ENCODE measurements at regions not wholly inside any gene's neighbourhood (a gene's known extent, or its start where the extent isn't known, plus 50 kb on each side); places are given as distances from the start of the nearest gene placed in this dataset.

DNA sequence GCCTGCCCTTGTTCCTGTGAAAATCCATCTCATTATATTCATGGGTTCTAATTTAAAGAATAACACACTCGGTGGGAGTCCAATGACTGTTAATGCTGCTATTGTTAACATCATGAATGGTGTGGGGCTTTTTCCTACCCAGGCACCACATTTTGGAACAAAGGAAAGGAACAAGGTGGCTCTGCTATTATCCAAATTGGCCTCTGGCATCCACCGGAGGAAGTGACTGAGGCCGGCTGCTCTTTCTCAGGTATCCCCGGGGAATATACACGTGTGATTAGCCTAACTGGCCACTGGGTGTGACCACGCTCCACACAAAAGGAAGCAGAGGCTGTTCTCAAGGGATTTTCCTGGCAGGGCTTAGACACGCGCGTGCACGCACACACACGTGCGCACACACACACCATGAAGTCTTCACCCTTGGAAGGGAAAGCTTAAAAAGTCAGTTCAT is 601.2 kb upstream of the ARID1B start:
- H3K9me3 ChIP-seq, result no peaks in the 10 kb centered on the region
- ATAC-seq (ENCODE audit: insufficient number of reproducible peaks, low FRiP score, low read depth) (no peak), DNase-seq (ENCODE audit: low spot score) (no peak)
- H3K36me3 ChIP-seq, result no peaks in the 10 kb centered on the region
- no peaks in the 10 kb centered on the region for H3K4me1 ChIP-seq (ENCODE audit: control insufficient read depth in 1 of 2, low read depth in 2 of 2)
- no peaks in the 10 kb centered on the region for H3K27me3 ChIP-seq (replicated peaks; ENCODE audit: insufficient read depth)
- no peak overlapping the region for H3K27ac ChIP-seq
- no peak overlapping the region for H3K4me3 ChIP-seq
- TF ChIP-seq, protein P1, sequence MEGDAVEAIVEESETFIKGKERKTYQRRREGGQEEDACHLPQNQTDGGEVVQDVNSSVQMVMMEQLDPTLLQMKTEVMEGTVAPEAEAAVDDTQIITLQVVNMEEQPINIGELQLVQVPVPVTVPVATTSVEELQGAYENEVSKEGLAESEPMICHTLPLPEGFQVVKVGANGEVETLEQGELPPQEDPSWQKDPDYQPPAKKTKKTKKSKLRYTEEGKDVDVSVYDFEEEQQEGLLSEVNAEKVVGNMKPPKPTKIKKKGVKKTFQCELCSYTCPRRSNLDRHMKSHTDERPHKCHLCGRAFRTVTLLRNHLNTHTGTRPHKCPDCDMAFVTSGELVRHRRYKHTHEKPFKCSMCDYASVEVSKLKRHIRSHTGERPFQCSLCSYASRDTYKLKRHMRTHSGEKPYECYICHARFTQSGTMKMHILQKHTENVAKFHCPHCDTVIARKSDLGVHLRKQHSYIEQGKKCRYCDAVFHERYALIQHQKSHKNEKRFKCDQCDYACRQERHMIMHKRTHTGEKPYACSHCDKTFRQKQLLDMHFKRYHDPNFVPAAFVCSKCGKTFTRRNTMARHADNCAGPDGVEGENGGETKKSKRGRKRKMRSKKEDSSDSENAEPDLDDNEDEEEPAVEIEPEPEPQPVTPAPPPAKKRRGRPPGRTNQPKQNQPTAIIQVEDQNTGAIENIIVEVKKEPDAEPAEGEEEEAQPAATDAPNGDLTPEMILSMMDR (IDR thresholded peaks at IDR 0.05), result no peak

DNA sequence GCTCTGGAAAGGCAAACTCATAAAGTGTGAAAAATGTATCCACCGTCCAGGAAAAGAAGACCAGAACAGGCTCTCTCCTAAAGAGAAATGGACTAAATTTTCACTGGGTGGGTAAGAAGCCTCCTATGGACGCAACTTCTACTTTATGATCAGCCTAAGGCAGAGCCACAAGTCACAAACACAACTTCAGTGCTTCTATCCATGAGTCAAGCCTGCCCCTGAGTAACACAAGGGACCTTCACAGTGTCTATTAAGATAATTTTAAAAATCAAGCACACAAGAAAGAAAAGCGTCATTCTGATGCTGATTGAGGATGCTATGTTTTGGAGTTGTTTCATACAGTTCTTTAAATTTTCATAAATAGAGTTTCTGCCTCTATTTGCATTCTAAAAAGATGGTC is 601.7 kb upstream of the ARID1B start:
- Histone ChIP-seq H3K9me3 (no peaks in the 10 kb centered on the region), H3K36me3 (no peaks in the 10 kb centered on the region), H3K27ac (no peak overlapping the region), H3K27me3 (replicated peaks; ENCODE audit: insufficient read depth) (no peaks in the 10 kb centered on the region), H3K4me1 (ENCODE audit: control insufficient read depth in 1 of 2, low read depth in 2 of 2) (no peaks in the 10 kb centered on the region), H3K4me3 (no peak overlapping the region)
- ATAC-seq (ENCODE audit: insufficient number of reproducible peaks, low FRiP score, low read depth) (no peak), DNase-seq (ENCODE audit: low spot score) (no peak)
- TF ChIP-seq, protein P1 (IDR thresholded peaks at IDR 0.05), result no peak

DNA sequence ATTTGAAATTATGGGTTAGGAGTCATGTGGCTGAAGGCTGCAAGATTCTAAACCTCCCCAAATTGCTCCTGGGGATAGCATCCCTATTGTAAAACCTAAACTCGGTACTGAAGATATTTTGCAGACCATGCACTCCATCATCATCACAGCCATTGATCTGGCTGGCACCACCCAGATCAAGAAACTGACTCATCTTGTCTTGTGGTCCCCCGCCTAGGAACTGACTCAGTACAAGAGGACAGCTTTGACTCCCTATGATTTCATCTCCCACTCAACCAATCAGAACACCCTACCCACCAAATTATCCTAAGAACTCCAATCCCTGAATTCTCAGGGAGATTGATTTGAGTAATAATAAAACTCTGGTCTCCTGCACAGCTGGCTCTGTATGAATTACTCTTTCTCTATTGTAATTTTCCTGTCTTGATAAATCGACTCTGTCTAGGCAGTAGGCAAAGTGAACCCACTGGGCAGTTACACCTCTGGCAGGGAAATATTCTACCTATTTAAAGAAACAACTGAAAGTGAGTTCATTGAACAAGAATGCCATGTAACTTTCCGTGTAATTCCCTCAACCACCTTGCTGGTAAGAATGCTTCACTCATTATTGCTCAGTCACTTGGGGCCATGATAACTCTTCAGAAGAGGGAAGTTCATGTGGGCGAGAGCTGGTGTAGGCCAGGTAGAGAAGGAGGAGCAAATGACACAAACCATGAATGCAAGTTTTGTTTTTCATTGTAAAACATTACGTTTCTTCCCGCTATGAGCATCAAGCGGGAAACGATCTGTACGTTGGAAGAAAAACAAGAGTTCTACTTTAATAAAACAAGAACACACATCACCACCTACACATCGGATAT is 602.9 kb upstream of the ARID1B start:
- no peak for ATAC-seq (ENCODE audit: insufficient number of reproducible peaks, low FRiP score, low read depth)
- no peak overlapping the region for H3K27ac ChIP-seq
- no peak overlapping the region for H3K4me3 ChIP-seq
- H3K4me1 ChIP-seq (ENCODE audit: control insufficient read depth in 1 of 2, low read depth in 2 of 2), result no peaks in the 10 kb centered on the region
- H3K36me3 ChIP-seq, result no peaks in the 10 kb centered on the region
- TF ChIP-seq, protein P1 (IDR thresholded peaks at IDR 0.05), result no peak
- no peak for DNase-seq (ENCODE audit: low spot score)
- no peaks in the 10 kb centered on the region for H3K27me3 ChIP-seq (replicated peaks; ENCODE audit: insufficient read depth)
- H3K9me3 ChIP-seq, result no peaks in the 10 kb centered on the region

DNA sequence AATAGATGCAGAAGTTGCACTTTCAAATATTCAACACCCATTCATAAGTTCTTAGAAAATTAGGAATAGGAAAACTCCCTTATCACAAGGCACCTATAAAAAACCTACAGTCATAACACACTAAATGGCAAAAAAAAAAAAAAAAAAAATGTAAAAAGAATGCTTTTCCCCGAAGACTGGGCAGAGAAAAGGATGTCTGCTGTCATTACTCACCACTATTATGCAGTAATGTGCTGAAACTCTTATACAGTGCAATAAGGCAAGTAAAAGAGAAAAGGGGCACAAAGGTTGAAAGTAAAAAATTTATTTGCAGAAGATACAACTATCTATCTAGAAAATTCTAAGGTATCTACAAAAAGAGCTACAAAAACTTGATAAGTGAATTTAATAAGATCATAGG is 607.8 kb upstream of the ARID1B start:
- TF ChIP-seq, protein P1 (IDR thresholded peaks at IDR 0.05), result no peak
- Histone ChIP-seq H3K36me3 (no peaks in the 10 kb centered on the region), H3K9me3 (no peaks in the 10 kb centered on the region), H3K27me3 (replicated peaks; ENCODE audit: insufficient read depth) (no peaks in the 10 kb centered on the region), H3K27ac (no peak overlapping the region), H3K4me1 (ENCODE audit: control insufficient read depth in 1 of 2, low read depth in 2 of 2) (peaks cover 0 to 4% of the 10 kb centered on the region in 2 donors), H3K4me3 (no peak overlapping the region)
- DNase-seq (ENCODE audit: low spot score) (no peak), ATAC-seq (ENCODE audit: insufficient number of reproducible peaks, low FRiP score, low read depth) (no peak)

DNA sequence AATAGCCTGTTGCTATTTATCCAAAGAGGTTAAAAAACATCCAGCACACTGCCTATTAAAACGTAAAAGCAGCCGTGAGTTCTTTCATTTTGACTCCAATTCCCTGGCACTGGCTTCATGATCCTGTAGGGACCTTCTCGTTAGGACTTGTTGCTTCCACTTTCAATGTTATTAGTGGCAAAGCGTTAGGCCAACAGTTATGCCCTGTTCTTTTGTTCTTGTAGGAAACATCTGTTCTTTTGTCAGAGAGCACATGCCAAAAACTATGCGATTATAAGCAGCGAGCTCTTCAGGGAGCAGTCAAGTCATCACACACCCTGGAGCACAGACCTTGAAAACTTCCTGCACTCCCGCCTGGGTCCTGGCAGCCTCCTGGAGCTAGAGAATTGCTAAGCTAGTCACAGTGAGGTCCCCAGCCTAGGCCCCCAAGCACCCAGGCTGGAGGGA is 609.5 kb upstream of the ARID1B start:
- no peaks in the 10 kb centered on the region for H3K9me3 ChIP-seq
- H3K4me1 ChIP-seq (ENCODE audit: control insufficient read depth in 1 of 2, low read depth in 2 of 2), result peaks cover 0 to 4% of the 10 kb centered on the region in 2 donors
- ATAC-seq (ENCODE audit: insufficient number of reproducible peaks, low FRiP score, low read depth) (no peak), DNase-seq (ENCODE audit: low spot score) (no peak)
- H3K4me3 ChIP-seq, result peak overlapping the region; percentile 69
- TF ChIP-seq, protein P1 (IDR thresholded peaks at IDR 0.05), result no peak
- no peaks in the 10 kb centered on the region for H3K36me3 ChIP-seq
- H3K27ac ChIP-seq, result peak overlapping the region; percentile 41 to 48
- no peaks in the 10 kb centered on the region for H3K27me3 ChIP-seq (replicated peaks; ENCODE audit: insufficient read depth)

All from thoracic aorta (tissue), 2 donors.